Osteocyte (in vitro differentiated cells): ENCODE measurements at regions not wholly inside any gene's neighbourhood (a gene's known extent, or its start where the extent isn't known, plus 50 kb on each side); places are given as distances from the start of the nearest gene placed in this dataset.
"Not testable (repeated sequence)": the region's sequence is repeated elsewhere in the genome, so short reads cannot be mapped to it uniquely, and the experiment has no call there.

Experiments used
- DNase-seq: peaks from one replicate; pipeline ENCODE4 v3.0.0; 2021; ENCODE audit warnings: mixed read lengths; ENCODE audit not compliant: unreplicated experiment; ENCODE audit errors: extremely low spot score
- H3K27ac Mint-ChIP-seq: one replicate; pipeline ENCODE4 v1.8.0; 2021; ENCODE audit warnings: mild to moderate bottlenecking, mixed read lengths; ENCODE audit not compliant: unreplicated experiment
- H3K27me3 Mint-ChIP-seq: one replicate; pipeline ENCODE4 v1.8.0; 2021; ENCODE audit warnings: mixed read lengths; ENCODE audit not compliant: unreplicated experiment
- H3K36me3 Mint-ChIP-seq: one replicate; pipeline ENCODE4 v1.8.0; 2021; ENCODE audit warnings: mixed read lengths; ENCODE audit not compliant: unreplicated experiment
- H3K4me1 Mint-ChIP-seq: one replicate; pipeline ENCODE4 v1.8.0; 2021; ENCODE audit warnings: mixed read lengths; ENCODE audit not compliant: unreplicated experiment
- H3K4me3 Mint-ChIP-seq: one replicate; pipeline ENCODE4 v1.8.0; 2021; ENCODE audit warnings: mild to moderate bottlenecking, moderate library complexity, mixed read lengths; ENCODE audit not compliant: unreplicated experiment
- H3K9me3 Mint-ChIP-seq: one replicate; pipeline ENCODE4 v1.8.0; 2021; ENCODE audit warnings: mixed read lengths; ENCODE audit not compliant: unreplicated experiment
- CTCF ChIP-seq: fragments of 200-600 bp; sonication (generic); IDR thresholded peaks from 2 replicates; pipeline ENCODE4 v1.5.0; 2021; ENCODE audit warnings: antibody characterized with exemption, mild to moderate bottlenecking, moderate library complexity

DNA sequence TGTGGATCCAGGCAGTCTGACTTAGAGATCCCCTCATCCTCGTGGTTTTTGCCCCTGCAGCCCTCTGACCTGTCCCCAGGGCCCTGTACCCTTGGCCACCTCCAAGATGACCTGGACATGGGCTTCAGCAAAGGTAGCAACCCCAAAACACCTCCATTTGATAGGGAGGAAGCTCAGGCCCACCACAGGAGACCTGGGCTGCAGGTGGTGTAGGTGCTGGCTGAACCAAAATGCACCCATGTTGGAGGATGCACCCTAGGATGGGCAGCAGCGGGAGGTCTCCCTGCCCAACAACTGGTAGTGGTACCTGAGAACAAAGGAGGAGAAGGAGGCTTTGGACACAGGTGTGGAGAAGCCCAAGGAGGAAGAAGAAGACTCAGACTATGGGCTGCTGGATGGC, 188.7 kb downstream of the ZNF716 start:
- no peak for TF ChIP-seq CTCF
- no peak overlapping the region for H3K27ac Mint-ChIP-seq
- DNase-seq = peak; percentile 70
- H3K27me3 Mint-ChIP-seq = no peaks in the 10 kb centered on the region
- H3K4me1 Mint-ChIP-seq = no peaks in the 10 kb centered on the region
- no peaks in the 10 kb centered on the region for H3K36me3 Mint-ChIP-seq
- H3K9me3 Mint-ChIP-seq = peaks cover 4% of the 10 kb centered on the region
- H3K4me3 Mint-ChIP-seq = no peak overlapping the region

- peaks cover 9% of the 10 kb centered on the region for H3K9me3 Mint-ChIP-seq
- peak; percentile 66 for DNase-seq
- H3K4me1 Mint-ChIP-seq = no peaks in the 10 kb centered on the region
- TF ChIP-seq CTCF = no peak
- H3K27me3 Mint-ChIP-seq = no peaks in the 10 kb centered on the region
- no peak overlapping the region for H3K4me3 Mint-ChIP-seq
- H3K27ac Mint-ChIP-seq = no peak overlapping the region
- no peaks in the 10 kb centered on the region for H3K36me3 Mint-ChIP-seq
Observed at GRCh38 chr7:57641521-57642067, 191.6 kb downstream of the ZNF716 start.

DNA sequence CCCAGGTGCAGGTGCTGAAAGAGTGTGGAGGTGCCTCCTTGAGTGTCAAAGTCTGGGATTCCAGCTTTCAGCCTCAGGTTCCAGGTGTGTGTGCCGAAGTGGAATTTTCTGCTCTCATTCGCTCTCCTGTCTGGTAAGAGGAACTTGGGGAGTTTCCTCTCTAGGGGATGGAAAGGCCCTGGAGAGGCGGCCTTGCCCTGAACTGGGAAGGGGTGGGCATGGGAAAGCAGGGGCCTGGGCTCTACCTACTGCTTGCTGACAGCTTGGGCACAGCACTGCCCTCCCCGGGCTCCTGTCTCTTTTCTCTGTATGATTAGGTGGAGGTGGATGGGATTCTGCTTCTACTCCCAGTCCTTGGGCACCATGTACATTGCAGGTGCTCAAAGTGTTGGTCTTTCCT, 192.8 kb downstream of the ZNF716 start:
- TF ChIP-seq CTCF = no peak
- H3K27ac Mint-ChIP-seq = no peak overlapping the region
- DNase-seq = no peak
- no peaks in the 10 kb centered on the region for H3K36me3 Mint-ChIP-seq
- H3K4me3 Mint-ChIP-seq = no peak overlapping the region
- no peaks in the 10 kb centered on the region for H3K27me3 Mint-ChIP-seq
- peaks cover 12% of the 10 kb centered on the region for H3K9me3 Mint-ChIP-seq
- no peaks in the 10 kb centered on the region for H3K4me1 Mint-ChIP-seq

- Mint-ChIP-seq H3K4me1 (no peaks in the 10 kb centered on the region), H3K9me3 (peaks cover 31% of the 10 kb centered on the region), H3K27ac (no peak overlapping the region), H3K36me3 (no peaks in the 10 kb centered on the region), H3K4me3 (no peak overlapping the region), H3K27me3 (no peaks in the 10 kb centered on the region)
- TF ChIP-seq CTCF = no peak
- DNase-seq = no peak
Observed at GRCh38 chr7:57646219-57646900, 196.4 kb downstream of the ZNF716 start.

GRCh38 chr7:57646901-57647246, 196.9 kb downstream of the ZNF716 start:
- no peaks in the 10 kb centered on the region for H3K4me1 Mint-ChIP-seq
- H3K27me3 Mint-ChIP-seq = no peaks in the 10 kb centered on the region
- no peak for DNase-seq
- TF ChIP-seq CTCF = no peak
- no peak overlapping the region for H3K4me3 Mint-ChIP-seq
- H3K27ac Mint-ChIP-seq = no peak overlapping the region
- peaks cover 29% of the 10 kb centered on the region for H3K9me3 Mint-ChIP-seq
- H3K36me3 Mint-ChIP-seq = no peaks in the 10 kb centered on the region

- H3K4me3 Mint-ChIP-seq, H3K27ac Mint-ChIP-seq, DNase-seq, H3K4me1 Mint-ChIP-seq, H3K36me3 Mint-ChIP-seq, H3K27me3 Mint-ChIP-seq: not testable (repeated sequence)
- peaks cover 32% of the 10 kb centered on the region for H3K9me3 Mint-ChIP-seq
Observed at GRCh38 chr7:57650401-57650800, 200.4 kb downstream of the ZNF716 start.
